ENCODE measurements at regions not wholly inside any gene's neighbourhood (a gene's known extent, or its start where the extent isn't known, plus 50 kb on each side); places are given as distances from the start of the nearest gene placed in this dataset.

GRCh38 chr5:24232041-24232440, 412.7 kb downstream of the CDH10 start:
- DNase-seq (ENCODE audit: low read depth in 1 of 2, low spot score in 1 of 2) = no peak
- Histone ChIP-seq H3K4me1 (no peaks in the 10 kb centered on the region), H3K4me3 (no peak overlapping the region), H3K9me3 (no peaks in the 10 kb centered on the region), H3K27ac (no peak overlapping the region), H3K4me2 (no peak overlapping the region)
- ChIA-PET CTCF (no interaction called here), POLR2A (no interaction called here)
- TF ChIP-seq SMC3 (IDR thresholded peaks at IDR 0.05) = no peak
- no peak for TF ChIP-seq EP300 (IDR thresholded peaks at IDR 0.05)
- no peak for TF ChIP-seq HES2 (IDR thresholded peaks at IDR 0.05)
- no peak for TF ChIP-seq FOSB (CRISPR knock-in tag; IDR thresholded peaks at IDR 0.05)
- TF ChIP-seq HEYL (CRISPR knock-in tag; IDR thresholded peaks at IDR 0.05) = no peak
- TF ChIP-seq TP53 (CRISPR knock-in tag; IDR thresholded peaks at IDR 0.05) = no peak
- TF ChIP-seq EHF (CRISPR knock-in tag; IDR thresholded peaks at IDR 0.05) = no peak
- no peak for TF ChIP-seq E2F6 (IDR thresholded peaks at IDR 0.05; ENCODE audit: borderline replicate concordance, low read depth)
- TF ChIP-seq MAFK (IDR thresholded peaks at IDR 0.05; ENCODE audit: partially characterized antibody) = no peak
- no peak for TF ChIP-seq ELK1 (IDR thresholded peaks at IDR 0.05; ENCODE audit: low read depth, low read length)
- no peak for TF ChIP-seq NR3C1 (IDR thresholded peaks at IDR 0.05)
- no peak for TF ChIP-seq ZSCAN20 (CRISPR knock-in tag; IDR thresholded peaks at IDR 0.05)
- TF ChIP-seq POLR2AphosphoS2 (conservative IDR thresholded peaks at IDR 0.05; ENCODE audit: low read length) = no peak
- no peak for TF ChIP-seq HOXB13 (CRISPR knock-in tag; IDR thresholded peaks at IDR 0.05; ENCODE audit: low read depth)
- TF ChIP-seq RARB (CRISPR knock-in tag; IDR thresholded peaks at IDR 0.05) = no peak
- TF ChIP-seq BCL3 (IDR thresholded peaks at IDR 0.05) = no peak
- FAIRE-seq = no peak
- 2% methylated on average over 1 of the region's 1 CpG for WGBS (ENCODE audit: missing lambda C conversion rate)
- ATAC-seq = no peak

GRCh38 chr5:24232929-24233498, 411.8 kb downstream of the CDH10 start:
- Histone ChIP-seq H3K4me3 (no peak overlapping the region), H3K4me2 (peak overlapping the region; percentile 24; the same call in 1 of the 3 replicates), H3K4me1 (no peaks in the 10 kb centered on the region), H3K9me3 (no peaks in the 10 kb centered on the region), H3K27ac (no peak overlapping the region)
- POLR2A ChIA-PET = no interaction called here
- CTCF ChIA-PET = no interaction called here
- ATAC-seq (no peak), DNase-seq (ENCODE audit: low read depth in 1 of 2, low spot score in 1 of 2) (no peak), FAIRE-seq (no peak)
- peak; percentile 41; the same call in 2 of the 3 replicates for TF ChIP-seq CTCF (IDR thresholded peaks at IDR 0.05)
- no peak for TF ChIP-seq NFE2L2 (conservative IDR thresholded peaks at IDR 0.05; ENCODE audit: low read length)
- no peak for TF ChIP-seq HEYL (CRISPR knock-in tag; IDR thresholded peaks at IDR 0.05)
- no peak for TF ChIP-seq GATA3 (IDR thresholded peaks at IDR 0.05; ENCODE audit: borderline replicate concordance)
- TF ChIP-seq TP53 (CRISPR knock-in tag; IDR thresholded peaks at IDR 0.05) = no peak
- peak; percentile 54 to 58; a peak in 4 of 5 replicates for TF ChIP-seq RAD21 (conservative IDR thresholded peaks at IDR 0.05 in 1 of 2, IDR thresholded peaks at IDR 0.05 in 1 of 2)
- no peak for TF ChIP-seq HDAC2 (IDR thresholded peaks at IDR 0.05)
- no peak for TF ChIP-seq RCOR1 (IDR thresholded peaks at IDR 0.05; ENCODE audit: low read depth, low read length)
- peak; percentile 42; the same call in 1 of the 3 replicates for TF ChIP-seq SMC3 (IDR thresholded peaks at IDR 0.05)
- no peak for TF ChIP-seq HOXA7 (CRISPR knock-in tag; IDR thresholded peaks at IDR 0.05)
- TF ChIP-seq ZNF302 (CRISPR knock-in tag; IDR thresholded peaks at IDR 0.05) = no peak
- TF ChIP-seq KDM5A (IDR thresholded peaks at IDR 0.05) = no peak
- TF ChIP-seq E2F6 (IDR thresholded peaks at IDR 0.05; ENCODE audit: borderline replicate concordance, low read depth) = no peak
- no peak for TF ChIP-seq ESRRA (IDR thresholded peaks at IDR 0.05; ENCODE audit: borderline replicate concordance, low read length)
- no peak for TF ChIP-seq SREBF2 (IDR thresholded peaks at IDR 0.05)
- no peak for TF ChIP-seq ZC3H11A (IDR thresholded peaks at IDR 0.05)
- TF ChIP-seq ELK1 (IDR thresholded peaks at IDR 0.05; ENCODE audit: low read depth, low read length) = no peak
- TF ChIP-seq USF2 (IDR thresholded peaks at IDR 0.05) = no peak
- WGBS (ENCODE audit: missing lambda C conversion rate) = 11% methylated on average over 4 of the region's 4 CpGs
